MV-4-11 (cell line): ENCODE measurements at regions not wholly inside any gene's neighbourhood (a gene's known extent, or its start where the extent isn't known, plus 50 kb on each side); places are given as distances from the start of the nearest gene placed in this dataset.

Source experiments
- DNase-seq: peaks from one replicate; lab custom pipeline; 2025; lab: John Stamatoyannopoulos, UW

DNA sequence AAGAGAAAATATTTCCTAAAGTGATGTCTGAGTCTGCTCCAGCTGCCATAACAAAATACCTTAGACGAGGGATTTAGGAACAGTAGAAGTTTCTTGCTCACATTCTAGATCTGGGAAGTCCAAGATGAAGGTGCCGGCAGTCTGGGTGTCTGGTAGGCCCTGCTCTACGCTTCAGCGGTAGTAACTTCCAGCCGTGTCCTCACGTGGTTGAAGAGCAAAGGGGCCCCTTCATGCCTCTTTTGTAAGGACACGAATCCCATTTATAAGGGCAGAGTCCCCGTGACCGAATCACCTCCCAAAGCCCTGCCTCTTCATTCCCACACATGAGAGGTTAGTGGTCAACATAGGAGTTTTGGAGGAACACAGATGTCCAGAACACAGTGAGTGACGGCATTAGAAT lies 52.2 kb upstream of the INPP5A start:
- DNase-seq, result no peak

GRCh38 chr10:132486539-132487121 lies 51.0 kb upstream of the INPP5A start:
- no peak for DNase-seq

DNA sequence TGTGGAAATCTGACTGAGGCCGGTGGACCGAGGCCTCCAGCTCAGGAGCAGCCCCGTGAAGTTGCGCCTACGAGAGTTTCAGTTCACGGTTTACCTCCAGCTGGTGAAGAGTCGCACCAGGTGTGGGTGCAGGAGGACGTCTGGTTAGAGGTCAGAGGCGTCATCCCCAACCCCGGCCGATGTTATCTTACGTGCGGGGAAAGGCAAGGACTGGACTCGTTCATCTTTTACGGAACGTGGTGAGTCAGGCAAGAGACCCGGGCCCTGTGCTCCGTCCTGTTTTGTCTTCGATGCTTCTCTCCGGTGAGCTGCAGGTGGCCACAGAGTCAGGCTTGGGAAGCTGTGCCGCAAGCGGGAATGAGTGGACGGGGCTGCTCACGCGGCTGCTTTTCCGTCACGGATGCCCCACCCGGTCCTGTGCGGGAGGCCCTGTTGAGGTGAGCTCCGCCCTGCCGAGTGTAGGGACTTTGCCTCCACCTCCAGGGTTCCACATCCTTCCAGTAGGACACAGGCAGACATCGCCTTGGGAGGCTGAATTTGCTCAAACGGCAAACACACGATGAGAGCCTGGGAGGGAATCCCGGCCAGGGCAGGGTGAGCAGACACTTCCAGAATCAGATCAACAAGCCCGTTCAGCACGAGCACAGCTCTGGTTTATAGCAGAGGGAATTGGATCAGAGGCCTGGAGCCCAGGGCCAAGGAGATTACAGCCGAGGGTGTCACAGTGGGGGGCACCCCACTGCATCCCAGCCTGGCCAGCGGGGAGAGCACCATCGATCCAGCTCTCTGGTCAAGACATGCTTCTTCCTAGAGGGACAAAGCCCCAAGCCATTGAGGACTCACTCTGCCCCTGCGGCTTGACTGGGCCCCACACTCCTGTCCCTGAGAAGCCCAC lies 50.1 kb upstream of the INPP5A start:
- no peak for DNase-seq
